GM23338 (cell line): ENCODE measurements at regions not wholly inside any gene's neighbourhood (a gene's known extent, or its start where the extent isn't known, plus 50 kb on each side); places are given as distances from the start of the nearest gene placed in this dataset.

Experiments used
- ATAC-seq: fragments of 200-7000 bp; cut with Tn5 transposase; 3 replicates; pipeline ENCODE4 v1.9.1; 2020
- DNase-seq: peaks from one replicate; pipeline ENCODE4 v3.0.0-alpha.2; 2015; ENCODE audit warnings: low spot score
- H2AFZ ChIP-seq: fragments of 200-600 bp; sonication (generic); 2 replicates; pipeline ENCODE4 v1.8.0; 2016; ENCODE audit warnings: antibody characterized with exemption, mild to moderate bottlenecking, moderate library complexity
- H3F3A ChIP-seq: fragments of 200-600 bp; sonication (generic); replicated peaks from 2 replicates; pipeline ENCODE4 v1.8.0; 2017; ENCODE audit warnings: antibody characterized with exemption, mixed run types, low read depth
- H3K27ac ChIP-seq: fragments of 200-600 bp; sonication (generic); 2 replicates; pipeline ENCODE4 v1.6.1; 2016; ENCODE audit warnings: low read depth
- H3K27me3 ChIP-seq: fragments of 200-600 bp; sonication (generic); 2 replicates; pipeline ENCODE4 v1.8.0; 2016; ENCODE audit warnings: mild to moderate bottlenecking, mixed run types, moderate library complexity; ENCODE audit not compliant: insufficient read depth
- H3K36me3 ChIP-seq: fragments of 200-600 bp; sonication (generic); 2 replicates; pipeline ENCODE4 v1.8.0; 2016; ENCODE audit warnings: mild to moderate bottlenecking; ENCODE audit not compliant: insufficient read depth
- H3K4me1 ChIP-seq: fragments of 200-600 bp; sonication (generic); 2 replicates; pipeline ENCODE4 v1.8.0; 2016; ENCODE audit warnings: mild to moderate bottlenecking, moderate library complexity; ENCODE audit not compliant: insufficient read depth
- H3K4me2 ChIP-seq: fragments of 200-600 bp; sonication (generic); 2 replicates; pipeline ENCODE4 v1.7.1; 2017; ENCODE audit warnings: mixed run types
- H3K4me3 ChIP-seq: fragments of 200-600 bp; sonication (generic); 2 replicates; pipeline ENCODE4 v1.6.1; 2016; ENCODE audit warnings: mixed run types
- H3K79me2 ChIP-seq: fragments of 200-600 bp; sonication (generic); replicated peaks from 2 replicates; pipeline ENCODE4 v1.8.0; 2017; ENCODE audit warnings: mild to moderate bottlenecking; ENCODE audit not compliant: insufficient read depth
- H3K9me2 ChIP-seq: fragments of 200-600 bp; sonication (generic); 2 replicates; pipeline ENCODE4 v1.8.0; 2017; ENCODE audit not compliant: insufficient read depth
- H4K20me1 ChIP-seq: fragments of 200-600 bp; sonication (generic); replicated peaks from 2 replicates; pipeline ENCODE4 v1.8.0; 2017; ENCODE audit warnings: mild to moderate bottlenecking; ENCODE audit not compliant: insufficient read depth
- H3K27ac Mint-ChIP-seq: 2 replicates; pipeline ENCODE4 v1.8.0; 2020; ENCODE audit warnings: inconsistent platforms, mild to moderate bottlenecking, moderate library complexity, mixed read lengths
- H3K27me3 Mint-ChIP-seq: 3 replicates; pipeline ENCODE4 v1.8.0; 2022; ENCODE audit warnings: low read depth, mild to moderate bottlenecking, moderate library complexity, mixed read lengths, inconsistent platforms; ENCODE audit not compliant: insufficient read depth, poor library complexity
- H3K36me3 Mint-ChIP-seq: 3 replicates; pipeline ENCODE4 v1.8.0; 2021; ENCODE audit warnings: low read depth, mild to moderate bottlenecking, inconsistent platforms, moderate library complexity, mixed read lengths
- H3K4me1 Mint-ChIP-seq: 3 replicates; pipeline ENCODE4 v1.8.0; 2020; ENCODE audit warnings: mild to moderate bottlenecking, inconsistent platforms, mixed read lengths
- H3K4me3 Mint-ChIP-seq: 3 replicates; pipeline ENCODE4 v1.8.0; 2021; ENCODE audit warnings: moderate library complexity, mild to moderate bottlenecking, inconsistent platforms, mixed read lengths
- H3K9me3 Mint-ChIP-seq: 3 replicates; pipeline ENCODE4 v1.8.0; 2020; ENCODE audit warnings: moderate library complexity, mild to moderate bottlenecking, inconsistent platforms, mixed read lengths
- CREB1 ChIP-seq: fragments of 250-450 bp; sonication (Bioruptor Pico); IDR thresholded peaks from 2 replicates; pipeline ENCODE4 v1.5.0; 2020; ENCODE audit warnings: low read depth, mild to moderate bottlenecking, moderate library complexity
- CTCF ChIP-seq, 2 experiments: fragments of 200-600 bp in 1 of 2; sonication (generic) in 1 of 2; conservative IDR thresholded peaks; 2 replicates each; pipeline versions ENCODE4 v1.5.1 to v1.6.1; 2016 to 2017; ENCODE audit warnings: antibody characterized with exemption in 2 of 2, low read depth in 2 of 2, mild to moderate bottlenecking in 2 of 2, moderate library complexity in 1 of 2
- ETS1 ChIP-seq: IDR thresholded peaks from 2 replicates; pipeline ENCODE4 v1.6.1; 2016; ENCODE audit warnings: antibody characterized with exemption
- EZH2 ChIP-seq: fragments of 200-600 bp; sonication (generic); IDR thresholded peaks from one replicate; pipeline ENCODE4 v1.8.0; 2017; ENCODE audit warnings: antibody characterized with exemption, mild to moderate bottlenecking, low read depth; ENCODE audit not compliant: unreplicated experiment
- EZH2phosphoT487 ChIP-seq: fragments of 200-600 bp; sonication (generic); IDR thresholded peaks from one replicate; pipeline ENCODE4 v1.8.1; 2018; ENCODE audit warnings: antibody characterized with exemption; ENCODE audit not compliant: unreplicated experiment
- JUNB ChIP-seq: IDR thresholded peaks from one replicate; pipeline ENCODE4 v1.6.1; 2016; ENCODE audit warnings: antibody characterized with exemption; ENCODE audit not compliant: unreplicated experiment
- NANOG ChIP-seq: IDR thresholded peaks from 2 replicates; pipeline ENCODE4 v1.6.1; 2016; ENCODE audit warnings: antibody characterized with exemption, borderline replicate concordance
- POLR2AphosphoS5 ChIP-seq: IDR thresholded peaks from 2 replicates; pipeline ENCODE4 v1.6.1; 2016; ENCODE audit warnings: antibody characterized with exemption, low read depth
- STAT1 ChIP-seq: IDR thresholded peaks from one replicate; pipeline ENCODE4 v1.6.1; 2016; ENCODE audit warnings: antibody characterized with exemption; ENCODE audit not compliant: unreplicated experiment
- ZNF331 ChIP-seq: fragments of 250-450 bp; sonication (Bioruptor Pico); IDR thresholded peaks from 2 replicates; pipeline ENCODE4 v1.5.0; 2020; ENCODE audit warnings: low read depth, mild to moderate bottlenecking, moderate library complexity
- ZNF462 ChIP-seq: fragments of 250-450 bp; sonication (Bioruptor Pico); IDR thresholded peaks from 2 replicates; pipeline ENCODE4 v1.5.0; 2020; ENCODE audit warnings: mild to moderate bottlenecking, moderate library complexity

GRCh38 chr1:230574502-230574901 is 67.8 kb upstream of the COG2 start:
- peaks cover 1% of the 10 kb centered on the region for H3K27me3 Mint-ChIP-seq
- no peaks in the 10 kb centered on the region for H3K79me2 ChIP-seq
- no peaks in the 10 kb centered on the region for H4K20me1 ChIP-seq
- H3K4me3 ChIP-seq = no peak overlapping the region
- no peak overlapping the region for H3K4me2 ChIP-seq
- no peaks in the 10 kb centered on the region for H3K9me2 ChIP-seq
- H3K36me3 ChIP-seq = no peaks in the 10 kb centered on the region
- H2AFZ ChIP-seq = no peak overlapping the region
- no peaks in the 10 kb centered on the region for H3K27me3 ChIP-seq
- peaks cover 23% of the 10 kb centered on the region for H3K4me1 Mint-ChIP-seq
- TF ChIP-seq EZH2phosphoT487 (no peak), POLR2AphosphoS5 (no peak), NANOG (no peak), JUNB (no peak)
- no peak overlapping the region for H3K4me3 Mint-ChIP-seq
- DNase-seq (no peak), ATAC-seq (no peak)
- no peak overlapping the region for H3K27ac Mint-ChIP-seq
- H3K4me1 ChIP-seq = peaks cover 5% of the 10 kb centered on the region; the same call in 1 of the 2 replicates
- H3F3A ChIP-seq = no peaks in the 10 kb centered on the region
- no peaks in the 10 kb centered on the region for H3K9me3 Mint-ChIP-seq
- H3K36me3 Mint-ChIP-seq = no peaks in the 10 kb centered on the region
- no peak overlapping the region for H3K27ac ChIP-seq

- Mint-ChIP-seq H3K27ac (no peak overlapping the region), H3K4me3 (no peak overlapping the region)
Measured at GRCh38 chr1:230573658-230574057, 68.6 kb upstream of the COG2 start.

More at GRCh38 chr1:230573658-230574057, 68.6 kb upstream of the COG2 start:
- DNase-seq = no peak
- Histone ChIP-seq H3K36me3 (no peaks in the 10 kb centered on the region), H2AFZ (no peak overlapping the region), H3K4me2 (no peak overlapping the region), H4K20me1 (no peaks in the 10 kb centered on the region), H3F3A (no peaks in the 10 kb centered on the region), H3K27me3 (no peaks in the 10 kb centered on the region), H3K4me3 (no peak overlapping the region), H3K9me2 (no peaks in the 10 kb centered on the region), H3K4me1 (peaks cover 5% of the 10 kb centered on the region; the same call in 1 of the 2 replicates), H3K27ac (no peak overlapping the region), H3K79me2 (no peaks in the 10 kb centered on the region)
- no peaks in the 10 kb centered on the region for H3K9me3 Mint-ChIP-seq
- H3K4me1 Mint-ChIP-seq = peaks cover 19% of the 10 kb centered on the region
- H3K36me3 Mint-ChIP-seq = no peaks in the 10 kb centered on the region
- H3K27me3 Mint-ChIP-seq = peaks cover 1% of the 10 kb centered on the region
- no peak for ATAC-seq
- no peak for TF ChIP-seq CREB1 (CRISPR knock-in tag)
- TF ChIP-seq JUNB = no peak
- no peak for TF ChIP-seq EZH2
- TF ChIP-seq ZNF331 (CRISPR knock-in tag) = no peak
- TF ChIP-seq NANOG = no peak
- TF ChIP-seq ZNF462 = no peak
- TF ChIP-seq STAT1 = no peak
- TF ChIP-seq CTCF (conservative IDR thresholded peaks at IDR 0.05; ENCODE audit: low read depth in 2 of 2) = no peak
- no peak for TF ChIP-seq ETS1
